ENCODE measurements at regions not wholly inside any gene's neighbourhood (a gene's known extent, or its start where the extent isn't known, plus 50 kb on each side); places are given as distances from the start of the nearest gene placed in this dataset.
"Not testable (repeated sequence)": the region's sequence is repeated elsewhere in the genome, so short reads cannot be mapped to it uniquely, and the experiment has no call there.

DNA sequence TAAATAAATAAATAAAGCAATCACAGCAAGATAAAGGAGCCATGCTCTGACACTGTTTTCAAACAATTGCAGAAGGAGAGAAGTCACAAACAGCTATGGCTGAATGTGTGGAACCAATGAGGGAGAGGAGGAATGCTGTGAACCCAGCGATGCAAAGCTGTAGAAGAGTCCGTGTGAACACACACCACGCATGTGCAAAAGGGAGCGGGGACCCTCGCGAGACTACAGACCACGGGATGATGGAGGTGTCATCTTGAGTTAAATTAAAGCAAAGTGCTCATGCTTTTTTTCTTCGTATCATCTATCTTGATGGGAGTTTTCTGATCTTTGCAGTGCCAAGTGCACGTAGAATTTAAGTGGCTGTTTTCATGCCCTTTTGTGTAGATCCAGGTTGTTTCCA, 123.8 kb upstream of the CDH5 start:
- no peaks in the 10 kb centered on the region for H3K9me3 ChIP-seq (ENCODE audit: severe bottlenecking)
- H3K4me3 ChIP-seq (ENCODE audit: severe bottlenecking), result no peak overlapping the region
- ATAC-seq (ENCODE audit: low read depth) (no peak), DNase-seq (ENCODE audit: low spot score) (no peak)
- no peak overlapping the region for H3K27ac ChIP-seq (ENCODE audit: poor library complexity, severe bottlenecking)
- no peaks in the 10 kb centered on the region for H3K36me3 ChIP-seq (ENCODE audit: low read depth)
- TF ChIP-seq, protein P1, sequence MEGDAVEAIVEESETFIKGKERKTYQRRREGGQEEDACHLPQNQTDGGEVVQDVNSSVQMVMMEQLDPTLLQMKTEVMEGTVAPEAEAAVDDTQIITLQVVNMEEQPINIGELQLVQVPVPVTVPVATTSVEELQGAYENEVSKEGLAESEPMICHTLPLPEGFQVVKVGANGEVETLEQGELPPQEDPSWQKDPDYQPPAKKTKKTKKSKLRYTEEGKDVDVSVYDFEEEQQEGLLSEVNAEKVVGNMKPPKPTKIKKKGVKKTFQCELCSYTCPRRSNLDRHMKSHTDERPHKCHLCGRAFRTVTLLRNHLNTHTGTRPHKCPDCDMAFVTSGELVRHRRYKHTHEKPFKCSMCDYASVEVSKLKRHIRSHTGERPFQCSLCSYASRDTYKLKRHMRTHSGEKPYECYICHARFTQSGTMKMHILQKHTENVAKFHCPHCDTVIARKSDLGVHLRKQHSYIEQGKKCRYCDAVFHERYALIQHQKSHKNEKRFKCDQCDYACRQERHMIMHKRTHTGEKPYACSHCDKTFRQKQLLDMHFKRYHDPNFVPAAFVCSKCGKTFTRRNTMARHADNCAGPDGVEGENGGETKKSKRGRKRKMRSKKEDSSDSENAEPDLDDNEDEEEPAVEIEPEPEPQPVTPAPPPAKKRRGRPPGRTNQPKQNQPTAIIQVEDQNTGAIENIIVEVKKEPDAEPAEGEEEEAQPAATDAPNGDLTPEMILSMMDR (IDR thresholded peaks at IDR 0.05; ENCODE audit: poor library complexity, severe bottlenecking), result no peak
- no peaks in the 10 kb centered on the region for H3K27me3 ChIP-seq (ENCODE audit: insufficient read depth, poor library complexity, severe bottlenecking)
- H3K4me1 ChIP-seq (ENCODE audit: insufficient read depth, poor library complexity, severe bottlenecking), result no peaks in the 10 kb centered on the region

DNA sequence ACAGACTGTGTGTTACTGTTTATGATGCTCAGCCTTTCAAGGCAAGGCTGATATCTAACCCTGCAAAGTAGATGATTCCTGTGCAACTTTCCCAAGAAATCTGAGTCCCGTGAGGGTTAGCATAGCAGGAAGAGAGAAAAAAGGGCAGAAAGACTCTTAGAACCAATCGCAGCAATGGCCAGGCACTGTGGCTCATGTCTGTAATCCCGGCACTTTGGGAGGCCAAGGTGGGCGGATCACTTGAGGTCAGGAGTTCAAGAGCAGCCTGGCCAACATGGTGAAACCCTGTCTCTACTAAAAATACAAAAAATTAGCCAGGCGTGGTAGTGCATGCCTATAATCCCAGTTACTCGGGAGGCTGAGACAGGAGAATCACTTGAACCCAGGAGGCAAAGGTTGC, 124.3 kb upstream of the CDH5 start:
- not testable (repeated sequence) for DNase-seq (ENCODE audit: low spot score); H3K4me1 ChIP-seq (ENCODE audit: insufficient read depth, poor library complexity, severe bottlenecking); H3K27me3 ChIP-seq (ENCODE audit: insufficient read depth, poor library complexity, severe bottlenecking); H3K27ac ChIP-seq (ENCODE audit: poor library complexity, severe bottlenecking); H3K4me3 ChIP-seq (ENCODE audit: severe bottlenecking); ATAC-seq (ENCODE audit: low read depth); H3K36me3 ChIP-seq (ENCODE audit: low read depth); H3K9me3 ChIP-seq (ENCODE audit: severe bottlenecking)

DNA sequence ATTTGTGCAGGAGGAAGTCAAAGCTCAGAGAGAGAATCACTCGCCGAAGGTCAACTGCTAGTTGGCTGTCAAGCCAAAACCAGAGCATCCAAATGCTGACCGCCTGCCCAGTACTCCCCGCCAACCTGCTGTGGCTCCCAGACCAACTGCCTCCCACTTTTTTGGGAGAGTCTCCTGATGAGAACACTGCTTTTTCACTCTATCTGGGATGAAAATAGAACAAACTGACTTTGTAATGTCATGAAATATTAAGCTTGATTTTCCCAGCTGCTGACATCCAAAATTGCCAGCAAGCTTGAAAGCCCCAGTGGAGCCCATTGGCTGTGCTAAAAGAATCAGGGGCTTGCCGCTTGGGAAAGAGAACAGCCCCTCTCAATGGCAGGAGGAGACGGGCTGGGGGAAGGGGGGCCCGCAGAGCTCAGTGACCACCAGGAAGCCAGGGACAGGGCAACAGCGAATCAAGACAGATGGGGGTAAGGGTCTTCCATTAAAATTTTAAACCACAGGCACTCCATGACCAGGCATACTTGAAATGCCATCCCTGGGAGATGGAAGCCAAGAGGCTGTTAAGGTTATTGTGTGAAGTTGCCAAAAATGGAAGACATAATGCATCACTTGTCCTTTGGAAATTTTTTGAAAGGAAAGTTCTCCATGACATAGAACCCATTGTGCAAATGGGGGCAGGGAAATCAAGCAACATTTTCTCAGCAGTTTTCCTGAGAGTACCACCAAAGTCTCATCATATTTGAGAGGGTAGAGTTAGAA, 125.7 kb upstream of the CDH5 start:
- TF ChIP-seq, protein P1 (IDR thresholded peaks at IDR 0.05; ENCODE audit: poor library complexity, severe bottlenecking), result no peak
- no peak overlapping the region for H3K27ac ChIP-seq (ENCODE audit: poor library complexity, severe bottlenecking)

DNA sequence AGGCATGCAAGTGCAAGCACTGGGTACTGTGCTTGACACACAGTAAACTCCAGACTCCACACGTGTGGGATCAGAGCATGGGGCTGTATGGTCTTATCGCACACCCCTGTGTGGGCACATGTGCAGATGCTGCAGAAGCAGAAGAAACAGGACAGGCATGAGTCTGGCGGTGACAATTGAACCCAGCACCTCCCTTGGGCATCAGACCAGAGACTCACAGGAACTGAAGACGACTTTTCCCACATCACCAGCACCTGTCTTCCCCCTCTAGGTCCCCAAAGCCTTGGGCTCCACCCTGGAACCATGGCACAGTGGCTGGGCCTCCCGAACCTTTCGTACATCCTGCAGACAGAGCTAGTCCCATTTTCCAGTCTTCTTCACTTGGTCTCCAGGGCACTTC, 126.4 kb upstream of the CDH5 start:
- TF ChIP-seq, protein P1 (IDR thresholded peaks at IDR 0.05; ENCODE audit: poor library complexity, severe bottlenecking), result no peak
- Histone ChIP-seq H3K9me3 (ENCODE audit: severe bottlenecking) (no peaks in the 10 kb centered on the region), H3K4me1 (ENCODE audit: insufficient read depth, poor library complexity, severe bottlenecking) (no peaks in the 10 kb centered on the region), H3K27me3 (ENCODE audit: insufficient read depth, poor library complexity, severe bottlenecking) (no peaks in the 10 kb centered on the region), H3K36me3 (ENCODE audit: low read depth) (no peaks in the 10 kb centered on the region), H3K27ac (ENCODE audit: poor library complexity, severe bottlenecking) (no peak overlapping the region), H3K4me3 (ENCODE audit: severe bottlenecking) (no peak overlapping the region)
- DNase-seq (ENCODE audit: low spot score) (no peak), ATAC-seq (ENCODE audit: low read depth) (no peak)

More for the DNA sequence above, 125.7 kb upstream of the CDH5 start:
- Histone ChIP-seq H3K27me3 (ENCODE audit: insufficient read depth, poor library complexity, severe bottlenecking) (no peaks in the 10 kb centered on the region), H3K36me3 (ENCODE audit: low read depth) (no peaks in the 10 kb centered on the region), H3K4me3 (ENCODE audit: severe bottlenecking) (no peak overlapping the region), H3K4me1 (ENCODE audit: insufficient read depth, poor library complexity, severe bottlenecking) (no peaks in the 10 kb centered on the region), H3K9me3 (ENCODE audit: severe bottlenecking) (no peaks in the 10 kb centered on the region)
- ATAC-seq (ENCODE audit: low read depth) (no peak), DNase-seq (ENCODE audit: low spot score) (no peak)

DNA sequence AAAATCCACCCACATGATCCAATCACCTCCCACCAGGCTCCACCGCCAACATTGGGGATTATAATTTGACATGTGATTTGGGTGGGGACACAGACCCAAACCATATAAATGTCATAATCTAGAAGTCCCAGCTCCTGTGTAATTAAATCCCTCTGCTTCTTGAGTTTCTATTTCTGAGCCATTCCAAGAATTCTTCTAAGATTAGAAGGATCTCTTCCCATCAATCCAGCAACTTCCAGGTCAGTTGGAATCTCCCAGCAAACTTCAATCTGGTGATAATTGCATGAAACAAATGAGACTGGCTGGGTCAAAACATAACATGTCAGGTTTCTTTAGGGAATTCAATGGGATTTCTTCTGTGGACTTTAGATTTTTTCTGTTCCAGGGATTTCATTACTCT, 127.8 kb upstream of the CDH5 start:
- Histone ChIP-seq H3K4me1 (ENCODE audit: insufficient read depth, poor library complexity, severe bottlenecking) (no peaks in the 10 kb centered on the region), H3K4me3 (ENCODE audit: severe bottlenecking) (no peak overlapping the region), H3K27ac (ENCODE audit: poor library complexity, severe bottlenecking) (no peak overlapping the region), H3K9me3 (ENCODE audit: severe bottlenecking) (no peaks in the 10 kb centered on the region), H3K27me3 (ENCODE audit: insufficient read depth, poor library complexity, severe bottlenecking) (no peaks in the 10 kb centered on the region), H3K36me3 (ENCODE audit: low read depth) (no peaks in the 10 kb centered on the region)
- DNase-seq (ENCODE audit: low spot score) (no peak), ATAC-seq (ENCODE audit: low read depth) (no peak)
- TF ChIP-seq, protein P1 (IDR thresholded peaks at IDR 0.05; ENCODE audit: poor library complexity, severe bottlenecking), result no peak
